ENCODE measurements at regions not wholly inside any gene's neighbourhood (a gene's known extent, or its start where the extent isn't known, plus 50 kb on each side); places are given as distances from the start of the nearest gene placed in this dataset.

DNA sequence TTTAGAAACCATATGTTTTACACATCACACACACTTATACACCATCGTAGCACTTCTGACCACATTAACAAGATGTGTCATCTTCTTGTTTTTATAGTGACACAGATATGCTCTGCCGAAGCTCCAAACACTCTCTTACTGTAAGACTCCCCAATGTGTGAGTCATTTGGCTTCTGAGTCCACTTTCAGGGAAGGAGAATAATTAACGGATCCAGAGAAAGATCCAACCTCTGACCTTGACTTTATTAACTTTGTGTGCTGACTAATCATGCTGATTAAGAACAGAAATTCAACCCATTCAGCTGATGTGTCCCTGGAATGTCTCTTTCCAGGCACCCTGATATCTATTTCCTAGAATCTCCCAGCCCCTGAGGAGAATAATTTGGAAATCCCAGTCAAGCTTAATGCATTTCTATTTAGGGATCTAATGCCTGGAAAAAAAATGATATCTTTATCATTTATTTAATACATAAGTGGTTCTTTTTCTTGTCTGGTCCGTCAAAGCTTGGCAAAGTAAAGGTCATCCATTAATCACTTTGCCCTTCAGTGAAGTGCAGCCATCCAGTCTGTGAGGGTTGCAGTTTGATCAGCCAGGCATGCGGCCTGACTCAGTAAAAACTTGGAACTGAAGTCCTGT is 615.8 kb upstream of the SYT4 start:
- TF ChIP-seq, protein P1, sequence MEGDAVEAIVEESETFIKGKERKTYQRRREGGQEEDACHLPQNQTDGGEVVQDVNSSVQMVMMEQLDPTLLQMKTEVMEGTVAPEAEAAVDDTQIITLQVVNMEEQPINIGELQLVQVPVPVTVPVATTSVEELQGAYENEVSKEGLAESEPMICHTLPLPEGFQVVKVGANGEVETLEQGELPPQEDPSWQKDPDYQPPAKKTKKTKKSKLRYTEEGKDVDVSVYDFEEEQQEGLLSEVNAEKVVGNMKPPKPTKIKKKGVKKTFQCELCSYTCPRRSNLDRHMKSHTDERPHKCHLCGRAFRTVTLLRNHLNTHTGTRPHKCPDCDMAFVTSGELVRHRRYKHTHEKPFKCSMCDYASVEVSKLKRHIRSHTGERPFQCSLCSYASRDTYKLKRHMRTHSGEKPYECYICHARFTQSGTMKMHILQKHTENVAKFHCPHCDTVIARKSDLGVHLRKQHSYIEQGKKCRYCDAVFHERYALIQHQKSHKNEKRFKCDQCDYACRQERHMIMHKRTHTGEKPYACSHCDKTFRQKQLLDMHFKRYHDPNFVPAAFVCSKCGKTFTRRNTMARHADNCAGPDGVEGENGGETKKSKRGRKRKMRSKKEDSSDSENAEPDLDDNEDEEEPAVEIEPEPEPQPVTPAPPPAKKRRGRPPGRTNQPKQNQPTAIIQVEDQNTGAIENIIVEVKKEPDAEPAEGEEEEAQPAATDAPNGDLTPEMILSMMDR (IDR thresholded peaks at IDR 0.05), result no peak
- TF ChIP-seq POLR2A (IDR thresholded peaks at IDR 0.05), result no peak

All from suprapubic skin (tissue), 3 donors.